ENCODE measurements at regions not wholly inside any gene's neighbourhood (a gene's known extent, or its start where the extent isn't known, plus 50 kb on each side); places are given as distances from the start of the nearest gene placed in this dataset.

DNA sequence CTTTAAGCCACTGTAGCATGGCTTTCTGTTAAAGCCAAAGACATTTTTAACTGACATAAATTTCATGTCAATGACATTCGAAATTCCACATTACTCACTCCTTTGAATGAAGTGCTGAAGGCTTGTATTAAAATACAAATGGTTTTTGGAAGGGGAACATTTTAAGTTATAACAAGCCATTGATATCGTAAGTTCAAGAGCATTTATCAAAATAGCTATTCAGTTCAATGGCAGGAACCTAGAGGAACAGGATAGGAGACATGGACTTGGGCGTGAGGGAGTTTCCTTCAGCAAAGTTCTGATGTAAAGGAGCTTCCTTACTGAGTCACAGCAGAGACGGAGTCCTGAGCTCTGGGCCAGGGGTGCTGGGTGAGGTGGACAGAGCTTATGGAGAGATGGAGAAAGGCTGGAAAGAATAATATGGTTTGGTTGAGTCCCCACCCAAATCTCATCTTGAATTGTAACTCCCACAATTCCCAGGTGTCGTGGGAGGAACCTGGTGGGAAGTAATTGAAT, 631.8 kb downstream of the BNC2 start:
- no peaks in the 10 kb centered on the region for H3K27me3 ChIP-seq (ENCODE audit: control insufficient read depth, insufficient read depth, low read length)
- H3K4me3 ChIP-seq (ENCODE audit: low read length) = no peak overlapping the region
- H3K9ac ChIP-seq (ENCODE audit: low read depth, low read length) = no peak overlapping the region
- H3K4me1 ChIP-seq (ENCODE audit: control insufficient read depth, insufficient read depth, low read length) = peaks cover 37% of the 10 kb centered on the region
- peaks cover 7% of the 10 kb centered on the region for H3K9me3 ChIP-seq (replicated peaks; ENCODE audit: low read length)
- H3K36me3 ChIP-seq (ENCODE audit: insufficient read depth, low read length) = no peaks in the 10 kb centered on the region
- H3K4me2 ChIP-seq (ENCODE audit: low read length) = no peak overlapping the region

DNA sequence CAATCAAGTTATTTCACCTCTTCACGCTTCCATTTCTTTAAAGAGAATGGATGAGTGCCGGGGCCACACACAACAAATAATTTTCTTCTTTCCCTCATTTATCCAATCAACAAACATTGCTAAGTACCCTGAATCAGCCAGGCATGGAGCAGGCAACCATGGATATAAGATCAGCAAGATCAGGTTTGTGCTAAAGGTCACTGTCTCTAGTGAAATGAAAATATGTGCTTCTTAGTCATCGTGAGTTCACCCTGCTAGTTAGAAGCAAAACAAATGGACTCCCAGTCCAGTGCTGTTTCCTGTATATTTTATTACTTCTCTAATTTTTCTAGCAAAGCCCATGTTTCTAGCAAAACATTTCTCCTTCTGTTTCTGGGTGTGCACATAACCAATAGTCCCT, 629.2 kb downstream of the BNC2 start:
- H3K9ac ChIP-seq (ENCODE audit: low read depth, low read length) = no peak overlapping the region
- H3K4me2 ChIP-seq (ENCODE audit: low read length) = peak overlapping the region; percentile 16
- no peaks in the 10 kb centered on the region for H3K9me3 ChIP-seq (replicated peaks; ENCODE audit: low read length)
- H3K4me3 ChIP-seq (ENCODE audit: low read length) = no peak overlapping the region
- no peaks in the 10 kb centered on the region for H3K27me3 ChIP-seq (ENCODE audit: control insufficient read depth, insufficient read depth, low read length)
- peaks cover 44% of the 10 kb centered on the region for H3K4me1 ChIP-seq (ENCODE audit: control insufficient read depth, insufficient read depth, low read length)
- H3K36me3 ChIP-seq (ENCODE audit: insufficient read depth, low read length) = no peaks in the 10 kb centered on the region

GRCh38 chr9:16243798-16244197, 626.7 kb downstream of the BNC2 start:
- Histone ChIP-seq H3K9ac (ENCODE audit: low read depth, low read length) (no peak overlapping the region), H3K27me3 (ENCODE audit: control insufficient read depth, insufficient read depth, low read length) (no peaks in the 10 kb centered on the region), H3K36me3 (ENCODE audit: insufficient read depth, low read length) (no peaks in the 10 kb centered on the region), H3K4me1 (ENCODE audit: control insufficient read depth, insufficient read depth, low read length) (peaks cover 55% of the 10 kb centered on the region), H3K9me3 (replicated peaks; ENCODE audit: low read length) (no peaks in the 10 kb centered on the region), H3K4me3 (ENCODE audit: low read length) (no peak overlapping the region), H3K4me2 (ENCODE audit: low read length) (no peak overlapping the region)

GRCh38 chr9:16245756-16246440, 624.6 kb downstream of the BNC2 start:
- H3K9ac ChIP-seq (ENCODE audit: low read depth, low read length) = no peak overlapping the region
- H3K9me3 ChIP-seq (replicated peaks; ENCODE audit: low read length) = no peaks in the 10 kb centered on the region
- H3K4me3 ChIP-seq (ENCODE audit: low read length) = no peak overlapping the region
- no peak overlapping the region for H3K4me2 ChIP-seq (ENCODE audit: low read length)
- H3K27me3 ChIP-seq (ENCODE audit: control insufficient read depth, insufficient read depth, low read length) = no peaks in the 10 kb centered on the region
- H3K4me1 ChIP-seq (ENCODE audit: control insufficient read depth, insufficient read depth, low read length) = peaks cover 43% of the 10 kb centered on the region
- H3K36me3 ChIP-seq (ENCODE audit: insufficient read depth, low read length) = no peaks in the 10 kb centered on the region

- H3K36me3 ChIP-seq (ENCODE audit: insufficient read depth, low read length) = no peaks in the 10 kb centered on the region
- no peaks in the 10 kb centered on the region for H3K27me3 ChIP-seq (ENCODE audit: control insufficient read depth, insufficient read depth, low read length)
- peak overlapping the region; percentile 3 for H3K4me2 ChIP-seq (ENCODE audit: low read length)
- H3K4me1 ChIP-seq (ENCODE audit: control insufficient read depth, insufficient read depth, low read length) = peaks cover 34% of the 10 kb centered on the region
- H3K9me3 ChIP-seq (replicated peaks; ENCODE audit: low read length) = no peaks in the 10 kb centered on the region
- no peak overlapping the region for H3K4me3 ChIP-seq (ENCODE audit: low read length)
- no peak overlapping the region for H3K9ac ChIP-seq (ENCODE audit: low read depth, low read length)
These were observed 623.7 kb downstream of the BNC2 start for GRCh38 chr9:16246785-16247184.

DNA sequence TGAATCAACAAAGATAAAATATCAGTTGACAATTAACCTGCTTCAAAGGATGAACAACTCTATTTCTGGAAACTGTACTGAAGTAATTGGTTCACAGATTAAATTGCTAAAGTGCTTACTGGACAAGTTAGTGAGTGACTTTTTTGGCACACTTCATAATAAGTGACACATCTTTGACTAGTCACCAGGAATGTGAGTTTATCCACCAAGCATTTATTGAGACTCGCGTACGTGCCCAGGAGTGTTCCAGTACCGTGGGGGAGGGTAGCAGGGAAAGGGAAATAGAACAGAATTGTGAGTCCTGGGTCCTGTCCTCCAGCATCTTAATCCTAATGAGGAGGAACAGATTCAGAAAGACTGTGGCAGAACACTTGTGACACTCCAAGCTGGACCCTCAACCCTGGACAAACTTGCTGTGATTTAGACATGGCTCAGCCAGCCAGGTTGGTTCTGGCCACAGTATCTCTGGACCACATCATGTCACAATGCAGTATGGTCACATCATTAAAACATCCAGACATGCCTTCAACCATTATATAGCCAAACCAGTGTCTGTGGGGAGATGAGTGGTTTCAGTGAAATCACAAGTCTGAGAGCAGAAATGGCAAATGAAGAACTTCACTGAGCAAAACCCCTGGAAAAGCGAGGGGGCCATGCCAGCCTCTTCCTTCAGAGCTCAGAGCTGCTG, 623.1 kb downstream of the BNC2 start:
- H3K4me2 ChIP-seq (ENCODE audit: low read length) = peak overlapping the region; percentile 3
- H3K4me3 ChIP-seq (ENCODE audit: low read length) = no peak overlapping the region
- H3K36me3 ChIP-seq (ENCODE audit: insufficient read depth, low read length) = no peaks in the 10 kb centered on the region
- peaks cover 32% of the 10 kb centered on the region for H3K4me1 ChIP-seq (ENCODE audit: control insufficient read depth, insufficient read depth, low read length)
- no peak overlapping the region for H3K9ac ChIP-seq (ENCODE audit: low read depth, low read length)
- no peaks in the 10 kb centered on the region for H3K9me3 ChIP-seq (replicated peaks; ENCODE audit: low read length)
- no peaks in the 10 kb centered on the region for H3K27me3 ChIP-seq (ENCODE audit: control insufficient read depth, insufficient read depth, low read length)

GRCh38 chr9:16248822-16249221, 621.6 kb downstream of the BNC2 start:
- no peak overlapping the region for H3K4me3 ChIP-seq (ENCODE audit: low read length)

DNA sequence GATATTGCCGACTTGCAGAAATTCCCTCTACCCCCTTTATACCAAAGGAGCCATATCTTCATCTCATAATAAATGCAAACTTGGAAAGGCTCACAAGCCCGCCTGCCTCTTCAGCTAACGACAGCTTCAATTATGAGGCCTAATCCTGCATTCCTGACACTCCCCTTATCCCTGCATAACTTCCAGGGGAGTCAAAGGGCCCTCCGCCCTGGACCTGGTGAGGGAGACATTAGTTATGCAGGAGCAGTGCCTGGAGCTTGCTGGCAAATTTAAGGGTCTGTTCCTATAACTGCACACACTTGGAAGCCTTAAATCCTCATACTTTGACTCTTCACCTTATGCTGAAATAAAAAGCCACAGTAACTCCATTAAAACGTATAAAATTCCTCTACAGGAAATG, 617.9 kb downstream of the BNC2 start:
- H3K36me3 ChIP-seq (ENCODE audit: insufficient read depth, low read length) = no peaks in the 10 kb centered on the region
- H3K9me3 ChIP-seq (replicated peaks; ENCODE audit: low read length) = no peaks in the 10 kb centered on the region
- no peak overlapping the region for H3K4me2 ChIP-seq (ENCODE audit: low read length)
- no peak overlapping the region for H3K9ac ChIP-seq (ENCODE audit: low read depth, low read length)
- peaks cover 5% of the 10 kb centered on the region for H3K4me1 ChIP-seq (ENCODE audit: control insufficient read depth, insufficient read depth, low read length)
- no peaks in the 10 kb centered on the region for H3K27me3 ChIP-seq (ENCODE audit: control insufficient read depth, insufficient read depth, low read length)
- no peak overlapping the region for H3K4me3 ChIP-seq (ENCODE audit: low read length)

More at GRCh38 chr9:16248822-16249221, 621.6 kb downstream of the BNC2 start:
- Histone ChIP-seq H3K27me3 (ENCODE audit: control insufficient read depth, insufficient read depth, low read length) (no peaks in the 10 kb centered on the region), H3K4me1 (ENCODE audit: control insufficient read depth, insufficient read depth, low read length) (peaks cover 32% of the 10 kb centered on the region), H3K4me2 (ENCODE audit: low read length) (no peak overlapping the region), H3K9me3 (replicated peaks; ENCODE audit: low read length) (no peaks in the 10 kb centered on the region), H3K9ac (ENCODE audit: low read depth, low read length) (no peak overlapping the region), H3K36me3 (ENCODE audit: insufficient read depth, low read length) (no peaks in the 10 kb centered on the region)

DNA sequence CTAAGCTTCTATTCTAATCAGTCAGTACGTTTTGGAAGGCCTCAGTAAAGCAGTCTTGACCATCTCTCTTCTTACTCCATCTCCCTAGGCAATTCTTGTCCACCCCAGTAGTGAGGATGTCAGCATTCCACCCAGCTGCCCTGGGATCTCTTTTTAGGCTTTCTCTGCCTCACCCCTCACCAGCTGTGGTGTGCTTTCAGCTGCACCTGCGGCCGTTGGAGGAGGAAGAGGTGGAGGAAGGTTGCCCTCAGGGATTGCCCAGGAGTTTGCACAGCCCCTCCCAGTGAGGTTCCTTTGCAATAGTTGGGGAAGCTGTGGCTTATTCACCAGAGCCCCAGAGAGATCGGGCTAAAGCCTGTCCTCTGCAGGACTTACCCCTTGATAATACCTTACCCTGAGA, 615.8 kb downstream of the BNC2 start:
- H3K27me3 ChIP-seq (ENCODE audit: control insufficient read depth, insufficient read depth, low read length) = no peaks in the 10 kb centered on the region
- no peaks in the 10 kb centered on the region for H3K9me3 ChIP-seq (replicated peaks; ENCODE audit: low read length)
- H3K4me2 ChIP-seq (ENCODE audit: low read length) = no peak overlapping the region
- H3K9ac ChIP-seq (ENCODE audit: low read depth, low read length) = no peak overlapping the region
- no peaks in the 10 kb centered on the region for H3K36me3 ChIP-seq (ENCODE audit: insufficient read depth, low read length)
- H3K4me3 ChIP-seq (ENCODE audit: low read length) = no peak overlapping the region
- H3K4me1 ChIP-seq (ENCODE audit: control insufficient read depth, insufficient read depth, low read length) = no peaks in the 10 kb centered on the region

DNA sequence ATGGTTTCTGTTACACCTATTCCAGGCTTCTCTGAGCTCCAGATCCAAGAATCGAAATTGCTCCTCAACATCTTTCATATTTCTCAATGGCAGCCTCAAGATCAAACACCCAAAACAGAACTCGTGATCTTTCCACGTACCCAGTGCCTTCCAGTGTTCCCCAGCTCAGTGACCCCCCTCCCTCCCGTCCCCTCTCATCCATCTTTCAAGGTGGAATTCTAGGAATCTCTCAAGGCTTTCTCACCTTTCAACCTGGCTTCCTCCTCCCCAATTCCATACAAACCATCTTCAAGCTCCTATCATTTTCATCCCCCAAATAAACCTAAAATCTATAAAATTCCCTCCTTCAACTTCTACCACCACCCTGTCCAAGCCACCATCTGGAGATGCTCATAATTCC, 615.3 kb downstream of the BNC2 start:
- H3K4me3 ChIP-seq (ENCODE audit: low read length) = no peak overlapping the region
- no peaks in the 10 kb centered on the region for H3K36me3 ChIP-seq (ENCODE audit: insufficient read depth, low read length)
- no peaks in the 10 kb centered on the region for H3K4me1 ChIP-seq (ENCODE audit: control insufficient read depth, insufficient read depth, low read length)
- no peaks in the 10 kb centered on the region for H3K9me3 ChIP-seq (replicated peaks; ENCODE audit: low read length)
- H3K4me2 ChIP-seq (ENCODE audit: low read length) = no peak overlapping the region
- H3K9ac ChIP-seq (ENCODE audit: low read depth, low read length) = no peak overlapping the region
- H3K27me3 ChIP-seq (ENCODE audit: control insufficient read depth, insufficient read depth, low read length) = no peaks in the 10 kb centered on the region

GRCh38 chr9:16257604-16258003, 612.9 kb downstream of the BNC2 start:
- no peak overlapping the region for H3K9ac ChIP-seq (ENCODE audit: low read depth, low read length)
- H3K27me3 ChIP-seq (ENCODE audit: control insufficient read depth, insufficient read depth, low read length) = no peaks in the 10 kb centered on the region
- no peaks in the 10 kb centered on the region for H3K9me3 ChIP-seq (replicated peaks; ENCODE audit: low read length)
- no peak overlapping the region for H3K4me2 ChIP-seq (ENCODE audit: low read length)
- no peaks in the 10 kb centered on the region for H3K4me1 ChIP-seq (ENCODE audit: control insufficient read depth, insufficient read depth, low read length)
- no peaks in the 10 kb centered on the region for H3K36me3 ChIP-seq (ENCODE audit: insufficient read depth, low read length)
- no peak overlapping the region for H3K4me3 ChIP-seq (ENCODE audit: low read length)

DNA sequence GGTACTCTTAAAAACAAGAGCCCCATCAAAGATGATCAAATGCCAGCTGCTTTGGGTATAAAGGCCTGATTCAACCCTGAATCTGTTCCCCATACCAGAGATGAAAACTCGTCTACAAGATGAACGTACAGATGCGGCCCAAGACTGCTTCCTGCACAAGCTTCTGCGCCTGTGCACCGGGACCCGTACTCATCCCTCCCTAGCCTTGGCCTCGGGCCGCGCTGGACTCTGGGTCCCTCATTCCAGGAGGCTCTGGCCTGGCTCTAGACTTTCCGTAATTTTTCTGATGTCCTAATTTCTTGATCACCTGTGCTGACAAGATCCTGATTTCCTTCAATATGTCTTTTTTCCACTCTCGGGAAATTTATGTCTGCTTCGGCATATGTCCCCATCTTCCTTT, 612.3 kb downstream of the BNC2 start:
- no peak overlapping the region for H3K4me2 ChIP-seq (ENCODE audit: low read length)
- no peaks in the 10 kb centered on the region for H3K36me3 ChIP-seq (ENCODE audit: insufficient read depth, low read length)
- no peaks in the 10 kb centered on the region for H3K27me3 ChIP-seq (ENCODE audit: control insufficient read depth, insufficient read depth, low read length)
- H3K9ac ChIP-seq (ENCODE audit: low read depth, low read length) = no peak overlapping the region
- no peak overlapping the region for H3K4me3 ChIP-seq (ENCODE audit: low read length)
- H3K4me1 ChIP-seq (ENCODE audit: control insufficient read depth, insufficient read depth, low read length) = peaks cover 4% of the 10 kb centered on the region
- H3K9me3 ChIP-seq (replicated peaks; ENCODE audit: low read length) = no peaks in the 10 kb centered on the region
